HL-60 (cell line): ENCODE measurements at regions not wholly inside any gene's neighbourhood (a gene's known extent, or its start where the extent isn't known, plus 50 kb on each side); places are given as distances from the start of the nearest gene placed in this dataset.

ENCODE experiments used
- CTCF ChIP-seq: IDR thresholded peaks from one replicate; pipeline ENCODE4 v1.5.1; 2011; ENCODE audit warnings: low read length, control low read depth, inconsistent platforms; ENCODE audit not compliant: insufficient read depth
- GABPA ChIP-seq: IDR thresholded peaks from 2 replicates; pipeline ENCODE4 v1.6.1; 2012; ENCODE audit warnings: low read depth
- POLR2AphosphoS5 ChIP-seq: IDR thresholded peaks from 2 replicates; pipeline ENCODE4 v1.6.1; 2012; ENCODE audit warnings: low read depth
- REST ChIP-seq: IDR thresholded peaks from 2 replicates; pipeline ENCODE4 v1.6.1; 2012; ENCODE audit warnings: low read depth; ENCODE audit not compliant: insufficient replicate concordance

- TF ChIP-seq CTCF (no peak), POLR2AphosphoS5 (no peak), GABPA (no peak), REST (no peak)
Measured at GRCh38 chr15:39513936-39514335, 66.9 kb upstream of the THBS1 start.
